ENCODE measurements at regions not wholly inside any gene's neighbourhood (a gene's known extent, or its start where the extent isn't known, plus 50 kb on each side); places are given as distances from the start of the nearest gene placed in this dataset.

DNA sequence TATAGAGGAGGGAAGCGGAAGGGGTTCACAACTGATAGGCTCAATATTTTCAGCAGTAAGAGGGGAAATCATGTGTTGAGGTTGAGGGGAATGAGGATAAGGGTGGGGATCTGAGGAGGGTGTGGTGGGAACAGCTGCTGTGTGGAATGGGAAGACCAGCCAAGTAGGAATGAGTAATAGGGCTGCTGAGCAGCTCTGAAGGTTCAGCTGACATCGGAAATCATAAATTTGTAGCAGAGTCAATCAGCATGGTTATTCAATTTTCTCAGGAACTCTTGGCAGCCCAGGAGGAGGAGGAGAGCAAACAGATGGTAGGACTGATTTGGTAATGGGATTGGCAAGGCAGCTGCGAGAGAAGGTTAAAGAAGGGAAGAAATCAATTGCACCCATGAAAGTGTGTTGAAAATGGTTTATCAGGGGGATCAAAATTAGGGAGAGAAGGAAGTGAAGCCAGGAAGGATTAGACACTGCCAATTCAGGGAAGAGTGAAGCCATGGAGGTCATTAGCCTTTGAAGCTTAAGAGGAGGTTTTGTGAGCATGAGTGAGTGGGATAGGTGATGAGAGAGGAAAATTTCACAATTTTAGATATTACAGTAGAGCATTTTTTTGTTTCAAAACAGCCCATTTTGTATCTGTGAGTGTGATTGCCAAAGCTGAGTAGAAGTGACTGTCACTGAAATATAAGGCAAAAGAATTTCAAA is 82.6 kb downstream of the PCDH7 start:
- H3K4me3 ChIP-seq (ENCODE audit: low read depth, low read length), result no peak overlapping the region
- no peaks in the 10 kb centered on the region for H3K36me3 ChIP-seq (ENCODE audit: control insufficient read depth, insufficient read depth, low read length)
- DNase-seq (ENCODE audit: low read depth), result no peak
- H3K27me3 ChIP-seq (ENCODE audit: control insufficient read depth, insufficient read depth, low read length), result no peaks in the 10 kb centered on the region
- TF ChIP-seq, protein P1, sequence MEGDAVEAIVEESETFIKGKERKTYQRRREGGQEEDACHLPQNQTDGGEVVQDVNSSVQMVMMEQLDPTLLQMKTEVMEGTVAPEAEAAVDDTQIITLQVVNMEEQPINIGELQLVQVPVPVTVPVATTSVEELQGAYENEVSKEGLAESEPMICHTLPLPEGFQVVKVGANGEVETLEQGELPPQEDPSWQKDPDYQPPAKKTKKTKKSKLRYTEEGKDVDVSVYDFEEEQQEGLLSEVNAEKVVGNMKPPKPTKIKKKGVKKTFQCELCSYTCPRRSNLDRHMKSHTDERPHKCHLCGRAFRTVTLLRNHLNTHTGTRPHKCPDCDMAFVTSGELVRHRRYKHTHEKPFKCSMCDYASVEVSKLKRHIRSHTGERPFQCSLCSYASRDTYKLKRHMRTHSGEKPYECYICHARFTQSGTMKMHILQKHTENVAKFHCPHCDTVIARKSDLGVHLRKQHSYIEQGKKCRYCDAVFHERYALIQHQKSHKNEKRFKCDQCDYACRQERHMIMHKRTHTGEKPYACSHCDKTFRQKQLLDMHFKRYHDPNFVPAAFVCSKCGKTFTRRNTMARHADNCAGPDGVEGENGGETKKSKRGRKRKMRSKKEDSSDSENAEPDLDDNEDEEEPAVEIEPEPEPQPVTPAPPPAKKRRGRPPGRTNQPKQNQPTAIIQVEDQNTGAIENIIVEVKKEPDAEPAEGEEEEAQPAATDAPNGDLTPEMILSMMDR (IDR thresholded peaks at IDR 0.05; ENCODE audit: insufficient read depth, low read length, poor library complexity, severe bottlenecking), result no peak

DNA sequence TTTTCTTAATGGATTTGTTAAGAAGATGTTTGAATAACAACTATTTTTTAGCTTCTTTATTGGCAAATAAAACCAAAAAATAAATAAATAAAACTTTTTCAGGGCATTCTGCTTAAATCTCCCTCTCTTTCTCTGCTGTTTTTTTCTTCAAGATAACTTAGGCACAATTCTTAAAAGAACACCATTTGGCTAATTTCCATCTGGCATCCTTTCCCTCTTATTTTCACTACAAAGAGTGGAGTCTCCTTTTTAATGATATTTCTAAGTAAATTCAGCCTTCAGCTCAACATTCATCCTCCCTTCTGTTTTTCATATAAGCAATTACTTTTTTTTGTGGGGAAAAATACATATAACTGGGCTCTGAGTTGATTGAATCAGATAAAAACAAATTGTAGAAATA is 88.1 kb downstream of the PCDH7 start:
- Histone ChIP-seq H3K36me3 (ENCODE audit: control insufficient read depth, insufficient read depth, low read length) (no peaks in the 10 kb centered on the region), H3K4me3 (ENCODE audit: low read depth, low read length) (no peak overlapping the region), H3K27me3 (ENCODE audit: control insufficient read depth, insufficient read depth, low read length) (no peaks in the 10 kb centered on the region)
- no peak for DNase-seq (ENCODE audit: low read depth)
- TF ChIP-seq, protein P1 (IDR thresholded peaks at IDR 0.05; ENCODE audit: insufficient read depth, low read length, poor library complexity, severe bottlenecking), result no peak

DNA sequence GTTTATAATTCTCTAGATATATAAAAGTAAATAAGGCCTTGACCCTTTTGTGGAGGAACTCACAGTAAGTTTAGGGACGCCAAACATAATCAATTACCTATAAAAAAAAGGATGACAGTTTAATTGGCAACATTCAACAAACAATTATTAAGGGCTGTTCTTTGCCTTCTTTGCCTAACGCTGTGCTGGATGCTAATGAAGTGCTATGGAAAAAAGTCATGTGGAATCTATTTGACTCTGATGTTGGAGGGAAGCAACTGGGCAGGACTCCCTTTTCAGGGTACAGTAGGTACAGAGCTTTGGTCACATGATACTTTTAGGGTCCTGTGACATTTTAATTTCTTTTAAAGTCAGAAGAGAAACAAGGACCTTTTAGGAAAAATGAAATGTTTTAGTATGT is 91.1 kb downstream of the PCDH7 start:
- H3K27me3 ChIP-seq (ENCODE audit: control insufficient read depth, insufficient read depth, low read length), result no peaks in the 10 kb centered on the region
- H3K4me3 ChIP-seq (ENCODE audit: low read depth, low read length), result no peak overlapping the region
- no peaks in the 10 kb centered on the region for H3K36me3 ChIP-seq (ENCODE audit: control insufficient read depth, insufficient read depth, low read length)
- DNase-seq (ENCODE audit: low read depth), result no peak
- TF ChIP-seq, protein P1 (IDR thresholded peaks at IDR 0.05; ENCODE audit: insufficient read depth, low read length, poor library complexity, severe bottlenecking), result no peak

DNA sequence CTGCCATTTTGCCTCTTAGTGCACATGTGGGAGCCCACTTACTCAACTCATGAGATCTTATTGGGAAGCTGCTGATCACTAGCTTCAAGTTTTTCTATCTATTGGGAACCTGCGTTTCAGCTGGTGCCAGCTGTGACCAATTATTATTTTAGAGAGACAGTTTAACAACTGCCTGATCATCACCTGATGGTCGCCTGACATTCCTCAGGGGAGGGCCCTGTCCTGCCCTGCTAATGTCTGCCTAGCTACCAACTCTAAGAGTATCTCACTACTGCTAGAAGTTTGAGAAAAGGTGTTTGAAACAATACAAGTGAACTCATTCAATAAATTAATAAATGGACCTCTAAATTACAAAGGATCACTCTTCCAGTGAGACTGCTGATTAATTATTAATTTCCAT is 95.5 kb downstream of the PCDH7 start:
- Histone ChIP-seq H3K4me3 (ENCODE audit: low read depth, low read length) (no peak overlapping the region), H3K27me3 (ENCODE audit: control insufficient read depth, insufficient read depth, low read length) (no peaks in the 10 kb centered on the region), H3K36me3 (ENCODE audit: control insufficient read depth, insufficient read depth, low read length) (no peaks in the 10 kb centered on the region)
- TF ChIP-seq, protein P1 (IDR thresholded peaks at IDR 0.05; ENCODE audit: insufficient read depth, low read length, poor library complexity, severe bottlenecking), result no peak
- DNase-seq (ENCODE audit: low read depth), result no peak

DNA sequence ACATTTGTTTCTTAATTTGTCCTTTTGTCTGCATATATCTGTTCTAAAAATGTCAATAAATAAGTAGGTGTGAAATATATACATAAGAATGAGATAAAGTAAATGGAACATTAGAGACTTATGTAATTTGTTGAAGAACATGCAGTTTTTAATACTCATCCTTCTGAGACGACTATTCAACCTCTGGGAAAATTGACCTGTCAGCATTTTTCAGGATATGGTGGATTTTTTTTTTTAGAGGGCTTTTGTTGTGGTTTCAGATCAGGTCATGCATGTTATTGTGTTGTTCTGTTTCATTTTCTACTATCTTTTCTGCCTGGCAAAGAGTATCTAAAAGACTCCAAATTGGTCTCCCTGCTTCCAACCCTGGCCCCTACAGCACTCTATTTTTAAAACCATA is 97.3 kb downstream of the PCDH7 start:
- DNase-seq (ENCODE audit: low read depth), result no peak
- no peaks in the 10 kb centered on the region for H3K27me3 ChIP-seq (ENCODE audit: control insufficient read depth, insufficient read depth, low read length)
- TF ChIP-seq, protein P1 (IDR thresholded peaks at IDR 0.05; ENCODE audit: insufficient read depth, low read length, poor library complexity, severe bottlenecking), result no peak
- no peak overlapping the region for H3K4me3 ChIP-seq (ENCODE audit: low read depth, low read length)
- H3K36me3 ChIP-seq (ENCODE audit: control insufficient read depth, insufficient read depth, low read length), result no peaks in the 10 kb centered on the region

DNA sequence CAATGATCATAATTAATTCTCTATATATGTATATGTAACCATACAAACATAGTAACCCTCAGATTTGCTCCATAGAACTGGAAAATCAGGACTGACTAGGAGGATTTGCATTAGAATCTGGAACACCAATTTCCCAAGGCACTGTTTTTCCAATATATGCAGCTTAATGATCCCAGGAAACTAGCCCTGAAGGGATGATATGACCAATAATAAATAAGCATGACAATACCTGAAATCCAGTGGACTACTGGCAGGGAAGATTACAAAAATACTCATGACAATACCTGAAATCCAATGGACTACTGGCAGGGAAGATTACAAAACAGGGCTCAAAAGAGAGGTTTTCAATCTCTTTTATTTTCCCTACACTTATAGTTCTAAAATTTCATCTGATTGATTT is 98.4 kb downstream of the PCDH7 start:
- Histone ChIP-seq H3K36me3 (ENCODE audit: control insufficient read depth, insufficient read depth, low read length) (no peaks in the 10 kb centered on the region), H3K4me3 (ENCODE audit: low read depth, low read length) (no peak overlapping the region), H3K27me3 (ENCODE audit: control insufficient read depth, insufficient read depth, low read length) (no peaks in the 10 kb centered on the region)
- TF ChIP-seq, protein P1 (IDR thresholded peaks at IDR 0.05; ENCODE audit: insufficient read depth, low read length, poor library complexity, severe bottlenecking), result no peak
- DNase-seq (ENCODE audit: low read depth), result no peak

All from kidney epithelial cell (primary cell).